ENCODE measurements at regions not wholly inside any gene's neighbourhood (a gene's known extent, or its start where the extent isn't known, plus 50 kb on each side); places are given as distances from the start of the nearest gene placed in this dataset.

DNA sequence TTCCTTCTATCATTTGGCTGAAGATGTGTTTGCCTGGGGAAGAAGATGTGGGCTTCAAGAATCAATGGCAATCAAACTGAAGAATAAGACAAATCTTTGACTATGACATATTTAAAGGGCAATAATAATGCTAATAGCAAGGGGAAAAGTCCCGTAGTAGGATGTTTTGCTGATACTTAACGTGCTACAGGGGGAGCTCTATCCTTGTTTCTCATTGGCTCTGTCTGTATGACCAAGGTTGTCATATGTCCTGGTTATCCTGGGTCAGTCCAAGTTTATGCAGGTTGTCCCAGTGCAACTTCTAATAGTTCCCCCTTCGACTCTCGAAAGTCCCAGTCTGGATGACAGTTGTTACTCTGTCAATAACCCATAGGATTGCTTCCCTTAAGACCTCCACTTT lies 321.3 kb downstream of the DHX35 start:
- Histone ChIP-seq H3K9ac (ENCODE audit: low read depth, low read length, poor library complexity, severe bottlenecking) (no peak overlapping the region), H2AFZ (ENCODE audit: low read length) (no peak overlapping the region), H4K20me1 (ENCODE audit: insufficient read depth, low read length, poor library complexity, severe bottlenecking) (no peaks in the 10 kb centered on the region), H3K79me2 (ENCODE audit: insufficient read depth, low read length) (no peaks in the 10 kb centered on the region), H3K4me3 (ENCODE audit: low read length, poor library complexity, severe bottlenecking) (no peak overlapping the region), H3K9me2 (replicated peaks; ENCODE audit: low read depth, low read length) (no peaks in the 10 kb centered on the region), H3K9me3 (ENCODE audit: insufficient read depth, low read depth, low read length) (no peaks in the 10 kb centered on the region), H3K4me1 (ENCODE audit: insufficient read depth, low read length, poor library complexity, severe bottlenecking) (no peaks in the 10 kb centered on the region), H3K4me2 (ENCODE audit: low read depth, low read length, poor library complexity, severe bottlenecking) (no peak overlapping the region), H3K27me3 (ENCODE audit: insufficient read depth, low read length, poor library complexity, severe bottlenecking) (no peaks in the 10 kb centered on the region), H3K36me3 (ENCODE audit: insufficient read depth, low read length) (no peaks in the 10 kb centered on the region), H3F3A (ENCODE audit: low read depth) (no peaks in the 10 kb centered on the region)
- no peak for TF ChIP-seq EZH2phosphoT487 (IDR thresholded peaks at IDR 0.05; ENCODE audit: borderline replicate concordance)
- TF ChIP-seq, protein P1, sequence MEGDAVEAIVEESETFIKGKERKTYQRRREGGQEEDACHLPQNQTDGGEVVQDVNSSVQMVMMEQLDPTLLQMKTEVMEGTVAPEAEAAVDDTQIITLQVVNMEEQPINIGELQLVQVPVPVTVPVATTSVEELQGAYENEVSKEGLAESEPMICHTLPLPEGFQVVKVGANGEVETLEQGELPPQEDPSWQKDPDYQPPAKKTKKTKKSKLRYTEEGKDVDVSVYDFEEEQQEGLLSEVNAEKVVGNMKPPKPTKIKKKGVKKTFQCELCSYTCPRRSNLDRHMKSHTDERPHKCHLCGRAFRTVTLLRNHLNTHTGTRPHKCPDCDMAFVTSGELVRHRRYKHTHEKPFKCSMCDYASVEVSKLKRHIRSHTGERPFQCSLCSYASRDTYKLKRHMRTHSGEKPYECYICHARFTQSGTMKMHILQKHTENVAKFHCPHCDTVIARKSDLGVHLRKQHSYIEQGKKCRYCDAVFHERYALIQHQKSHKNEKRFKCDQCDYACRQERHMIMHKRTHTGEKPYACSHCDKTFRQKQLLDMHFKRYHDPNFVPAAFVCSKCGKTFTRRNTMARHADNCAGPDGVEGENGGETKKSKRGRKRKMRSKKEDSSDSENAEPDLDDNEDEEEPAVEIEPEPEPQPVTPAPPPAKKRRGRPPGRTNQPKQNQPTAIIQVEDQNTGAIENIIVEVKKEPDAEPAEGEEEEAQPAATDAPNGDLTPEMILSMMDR (conservative IDR thresholded peaks at IDR 0.05; ENCODE audit: low read length) = peak; percentile 25

DNA sequence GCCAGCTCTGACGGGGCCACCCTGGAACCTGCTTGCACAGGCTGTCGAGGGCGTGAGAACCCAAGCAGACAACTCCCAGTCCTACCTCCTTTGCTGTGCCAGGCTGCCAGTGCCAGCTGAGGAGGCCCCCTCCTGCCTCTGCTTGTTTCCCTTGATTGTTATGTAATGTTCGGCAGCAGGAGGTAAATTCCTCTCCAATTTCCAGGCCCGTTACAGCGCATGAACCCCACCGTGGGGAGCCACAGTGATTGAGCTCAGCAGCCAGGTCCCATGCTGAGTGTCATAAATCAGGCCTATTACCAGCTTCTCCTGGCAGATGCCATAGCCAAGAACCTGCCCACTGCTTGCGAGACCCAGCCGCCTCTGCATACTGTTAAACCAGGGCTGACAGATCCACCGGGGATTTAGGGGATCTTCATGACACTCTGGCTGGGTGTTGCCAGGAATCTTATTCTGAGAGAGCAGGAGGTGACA lies 320.5 kb downstream of the DHX35 start:
- H3K4me2 ChIP-seq (ENCODE audit: low read depth, low read length, poor library complexity, severe bottlenecking) = no peak overlapping the region

DNA sequence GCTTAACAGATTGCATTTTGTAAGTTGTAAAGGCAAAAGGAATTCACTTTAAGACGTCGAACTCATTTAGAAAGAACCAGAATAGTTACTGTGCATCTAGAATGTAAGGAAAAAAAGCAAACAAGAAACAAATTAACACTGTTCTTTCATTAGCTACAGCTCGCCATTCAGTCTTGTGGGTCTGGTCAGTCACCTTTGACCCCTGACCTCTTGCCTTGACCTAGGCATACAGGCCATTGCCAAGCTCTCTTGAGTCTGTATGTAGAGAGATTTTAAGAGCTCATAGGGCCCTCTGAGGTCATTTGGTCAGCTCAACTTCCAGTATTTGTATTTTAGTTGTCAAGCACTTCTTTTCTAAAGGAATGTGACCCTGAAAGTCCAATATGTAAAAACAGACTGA lies 318.7 kb downstream of the DHX35 start:
- TF ChIP-seq EZH2phosphoT487 (IDR thresholded peaks at IDR 0.05; ENCODE audit: borderline replicate concordance) = no peak
- TF ChIP-seq, protein P1 (conservative IDR thresholded peaks at IDR 0.05; ENCODE audit: low read length) = no peak
- Histone ChIP-seq H4K20me1 (ENCODE audit: insufficient read depth, low read length, poor library complexity, severe bottlenecking) (no peaks in the 10 kb centered on the region), H3K27me3 (ENCODE audit: insufficient read depth, low read length, poor library complexity, severe bottlenecking) (no peaks in the 10 kb centered on the region), H3K9ac (ENCODE audit: low read depth, low read length, poor library complexity, severe bottlenecking) (no peak overlapping the region), H3K36me3 (ENCODE audit: insufficient read depth, low read length) (no peaks in the 10 kb centered on the region), H3K4me1 (ENCODE audit: insufficient read depth, low read length, poor library complexity, severe bottlenecking) (no peaks in the 10 kb centered on the region), H2AFZ (ENCODE audit: low read length) (no peak overlapping the region), H3K9me2 (replicated peaks; ENCODE audit: low read depth, low read length) (no peaks in the 10 kb centered on the region), H3K9me3 (ENCODE audit: insufficient read depth, low read depth, low read length) (no peaks in the 10 kb centered on the region), H3K79me2 (ENCODE audit: insufficient read depth, low read length) (no peaks in the 10 kb centered on the region), H3F3A (ENCODE audit: low read depth) (no peaks in the 10 kb centered on the region), H3K4me2 (ENCODE audit: low read depth, low read length, poor library complexity, severe bottlenecking) (no peak overlapping the region), H3K4me3 (ENCODE audit: low read length, poor library complexity, severe bottlenecking) (no peak overlapping the region)

More for the DNA sequence above, 320.5 kb downstream of the DHX35 start:
- Histone ChIP-seq H3F3A (ENCODE audit: low read depth) (no peaks in the 10 kb centered on the region), H4K20me1 (ENCODE audit: insufficient read depth, low read length, poor library complexity, severe bottlenecking) (no peaks in the 10 kb centered on the region), H3K9ac (ENCODE audit: low read depth, low read length, poor library complexity, severe bottlenecking) (no peak overlapping the region), H3K9me2 (replicated peaks; ENCODE audit: low read depth, low read length) (no peaks in the 10 kb centered on the region), H3K27me3 (ENCODE audit: insufficient read depth, low read length, poor library complexity, severe bottlenecking) (no peaks in the 10 kb centered on the region), H3K36me3 (ENCODE audit: insufficient read depth, low read length) (no peaks in the 10 kb centered on the region), H3K4me3 (ENCODE audit: low read length, poor library complexity, severe bottlenecking) (no peak overlapping the region), H3K9me3 (ENCODE audit: insufficient read depth, low read depth, low read length) (no peaks in the 10 kb centered on the region), H3K79me2 (ENCODE audit: insufficient read depth, low read length) (no peaks in the 10 kb centered on the region), H2AFZ (ENCODE audit: low read length) (no peak overlapping the region), H3K4me1 (ENCODE audit: insufficient read depth, low read length, poor library complexity, severe bottlenecking) (no peaks in the 10 kb centered on the region)
- no peak for TF ChIP-seq EZH2phosphoT487 (IDR thresholded peaks at IDR 0.05; ENCODE audit: borderline replicate concordance)

DNA sequence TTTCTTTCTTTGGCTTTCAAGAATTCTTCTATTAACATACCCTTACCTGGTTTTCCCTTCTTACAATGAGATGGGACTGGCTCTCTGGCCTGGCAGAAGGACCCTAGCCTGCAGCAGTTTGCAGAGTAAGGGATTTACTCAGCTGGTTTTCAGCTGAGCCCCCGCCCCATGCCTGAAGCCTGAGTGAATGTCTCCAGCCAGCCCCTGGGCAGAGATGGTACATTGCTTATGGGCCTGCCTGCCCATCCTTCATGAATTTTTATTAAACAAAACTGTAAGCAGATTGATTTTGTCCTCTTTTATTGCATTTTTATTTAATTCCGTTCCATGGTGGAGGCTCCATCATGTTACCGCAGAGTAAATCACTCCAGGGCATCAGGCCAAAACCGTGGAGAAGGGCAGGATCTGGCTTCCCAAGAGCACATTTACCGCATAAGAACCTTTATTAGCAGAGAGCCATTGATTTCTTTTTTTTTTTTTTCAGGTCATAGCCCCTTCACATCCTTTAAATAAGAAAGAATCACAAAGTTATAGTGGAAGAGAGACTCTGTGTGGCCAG lies 316.2 kb downstream of the DHX35 start:
- no peaks in the 10 kb centered on the region for H3K36me3 ChIP-seq (ENCODE audit: insufficient read depth, low read length)
- no peaks in the 10 kb centered on the region for H3K9me2 ChIP-seq (replicated peaks; ENCODE audit: low read depth, low read length)
- TF ChIP-seq EZH2phosphoT487 (IDR thresholded peaks at IDR 0.05; ENCODE audit: borderline replicate concordance) = no peak
- TF ChIP-seq, protein P1 (conservative IDR thresholded peaks at IDR 0.05; ENCODE audit: low read length) = no peak
- H3K27me3 ChIP-seq (ENCODE audit: insufficient read depth, low read length, poor library complexity, severe bottlenecking) = no peaks in the 10 kb centered on the region
- no peaks in the 10 kb centered on the region for H3K9me3 ChIP-seq (ENCODE audit: insufficient read depth, low read depth, low read length)
- no peaks in the 10 kb centered on the region for H4K20me1 ChIP-seq (ENCODE audit: insufficient read depth, low read length, poor library complexity, severe bottlenecking)
- no peaks in the 10 kb centered on the region for H3K79me2 ChIP-seq (ENCODE audit: insufficient read depth, low read length)
- H3F3A ChIP-seq (ENCODE audit: low read depth) = no peaks in the 10 kb centered on the region
- H2AFZ ChIP-seq (ENCODE audit: low read length) = no peak overlapping the region
- H3K4me3 ChIP-seq (ENCODE audit: low read length, poor library complexity, severe bottlenecking) = no peak overlapping the region
- no peak overlapping the region for H3K9ac ChIP-seq (ENCODE audit: low read depth, low read length, poor library complexity, severe bottlenecking)
- no peaks in the 10 kb centered on the region for H3K4me1 ChIP-seq (ENCODE audit: insufficient read depth, low read length, poor library complexity, severe bottlenecking)
- H3K4me2 ChIP-seq (ENCODE audit: low read depth, low read length, poor library complexity, severe bottlenecking) = no peak overlapping the region
